Motor neuron (in vitro differentiated cells): ENCODE measurements at regions not wholly inside any gene's neighbourhood (a gene's known extent, or its start where the extent isn't known, plus 50 kb on each side); places are given as distances from the start of the nearest gene placed in this dataset.
"Not testable (repeated sequence)": the region's sequence is repeated elsewhere in the genome, so short reads cannot be mapped to it uniquely, and the experiment has no call there.

Experiments used
- ATAC-seq, 8 experiments: fragments of 200-7000 bp; cut with Tn5 transposase; replicated peaks in 6 of 8; 2 replicates each; pipeline ENCODE4 v1.8.0; 2021; ENCODE audit warnings: mild to moderate bottlenecking in 8 of 8, moderate library complexity in 8 of 8
- H3K27ac ChIP-seq, 2 donors: fragments of 250-450 bp; sonication (Bioruptor Pico); 2 replicates each; pipeline ENCODE4 v1.9.0; 2021; ENCODE audit warnings: antibody characterized with exemption in 2 of 2, mild to moderate bottlenecking in 2 of 2, moderate library complexity in 1 of 2
- H3K4me1 ChIP-seq, 2 donors: fragments of 250-450 bp; sonication (Bioruptor Pico); replicated peaks in 1 of 2; 2 replicates each; pipeline ENCODE4 v1.6.1; 2021; ENCODE audit warnings: antibody characterized with exemption in 2 of 2, mild to moderate bottlenecking in 2 of 2, moderate library complexity in 1 of 2
- H3K4me3 ChIP-seq, 5 donors: fragments of 250-450 bp; sonication (Bioruptor Pico); 2 replicates each; pipeline ENCODE4 v1.9.0; 2021; ENCODE audit warnings: antibody characterized with exemption in 5 of 5, mild to moderate bottlenecking in 5 of 5, moderate library complexity in 4 of 5
- WGBS, 10 experiments: fragments of 450-650 bp; shearing (Covaris generic); methylation state at CpG; one replicate each; pipeline ENCODE4 v1.0.0; 2022; 5-methylcytosine and 5-hydroxymethylcytosine counted together
- in situ Hi-C, 9 experiments: fragments of 400-800 bp; cut with MboI; loops; one replicate each; pipeline ENCODE4 v1.15.0; 2021; ENCODE audit warnings: low sequenced_read_pairs in 9 of 9, low pct_unique_long_range_greater_than_20kb in 2 of 9; ENCODE audit not compliant: unreplicated experiment in 9 of 9

DNA sequence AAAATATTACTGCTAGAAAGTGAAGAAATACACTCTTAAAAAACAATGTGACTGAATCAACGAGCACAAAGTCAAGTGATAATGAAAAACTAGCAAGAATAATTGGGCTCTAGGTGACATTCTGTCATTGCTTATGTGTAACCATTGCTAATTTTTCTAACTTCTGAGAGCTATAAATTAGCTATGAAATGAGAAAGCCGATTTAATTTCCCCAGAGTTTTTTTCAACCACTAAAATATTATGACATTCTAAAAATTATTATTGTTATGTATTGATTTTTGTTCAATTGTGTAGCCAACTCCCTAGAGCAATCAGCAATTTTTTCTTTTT lies 458.6 kb upstream of the ATXN8OS start:
- H3K27ac ChIP-seq: no peak overlapping the region
- H3K4me1 ChIP-seq: peaks cover 7 to 10% of the 10 kb centered on the region in 2 donors
- ATAC-seq: peak in 3 of 8 experiments; percentile 53 to 68 (median 62)
- WGBS, 10 experiments: 0 to 74% (median 49%) methylated on average over 1 to 2 of the region's 2 CpGs
- no peak overlapping the region for H3K4me3 ChIP-seq
- in situ Hi-C loops: no loop called here

DNA sequence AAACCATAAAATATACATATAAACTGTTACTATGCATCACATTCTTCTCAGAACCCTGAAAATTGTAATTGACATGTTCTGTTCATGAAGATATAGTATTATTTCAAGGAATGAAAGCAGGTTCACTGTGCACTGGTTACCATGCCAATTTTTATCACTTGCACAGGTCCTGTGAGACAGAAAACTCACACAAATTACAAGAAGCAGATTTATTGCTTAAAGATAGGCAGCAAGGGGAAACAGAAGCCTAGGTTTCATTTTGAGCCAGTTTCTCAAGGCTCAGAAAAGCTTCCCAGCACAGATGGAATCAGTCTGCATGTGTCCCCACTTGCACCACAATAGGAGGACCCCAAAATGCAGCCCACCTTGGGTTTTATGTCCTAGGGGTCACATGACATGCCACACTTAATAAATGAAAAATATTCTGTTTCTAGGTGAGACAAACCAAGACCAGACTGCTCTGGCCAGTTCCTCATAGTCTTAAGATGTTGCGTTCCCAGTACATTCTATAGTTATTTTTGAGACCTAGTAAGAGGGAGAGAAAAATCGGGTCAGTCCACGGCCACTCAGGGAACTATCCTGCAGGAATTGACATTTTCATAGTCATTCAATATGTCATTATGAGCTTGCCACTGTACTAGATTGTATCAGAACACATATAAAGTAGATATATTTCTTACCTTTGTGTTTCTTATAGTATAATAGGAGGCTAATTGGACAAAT lies 459.1 kb upstream of the ATXN8OS start:
- WGBS, 10 experiments: 13 to 100% (median 80%) methylated on average over 1 to 3 of the region's 3 CpGs; no CpG with 5 or more reads in 1 of the 10 experiments
- in situ Hi-C loops: no loop called here
- H3K4me1 ChIP-seq: peaks cover 7 to 10% of the 10 kb centered on the region in 2 donors
- H3K4me3 ChIP-seq: no peak overlapping the region
- peak in 5 of 8 experiments; percentile 68 to 89 (median 85) for ATAC-seq
- peak overlapping the region; percentile 27 to 52 for H3K27ac ChIP-seq

DNA sequence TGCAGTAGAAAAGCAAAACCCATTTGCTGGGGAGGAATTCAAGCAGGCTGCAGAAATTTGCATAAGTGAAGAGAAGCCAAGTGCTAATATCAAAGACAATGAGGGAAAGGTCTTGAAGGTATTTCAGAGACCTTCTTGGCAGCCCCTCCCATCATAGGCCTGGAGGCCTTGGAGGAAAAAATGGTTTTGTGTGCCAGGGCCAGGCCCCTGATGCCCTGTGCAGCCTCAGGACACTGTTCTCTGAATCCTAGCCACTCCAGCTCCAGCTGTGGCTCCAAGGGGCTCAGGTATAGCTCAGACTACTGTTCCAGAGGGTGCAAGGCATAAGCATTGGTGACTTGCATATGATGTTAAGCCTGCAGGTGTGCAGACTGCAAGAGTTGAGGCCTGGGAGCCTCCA lies 463.2 kb upstream of the ATXN8OS start:
- ATAC-seq: no peak
- H3K4me3 ChIP-seq: no peak overlapping the region
- in situ Hi-C loops: no loop called here
- H3K4me1 ChIP-seq: peaks cover 7 to 10% of the 10 kb centered on the region in 2 donors
- H3K27ac ChIP-seq: no peak overlapping the region

DNA sequence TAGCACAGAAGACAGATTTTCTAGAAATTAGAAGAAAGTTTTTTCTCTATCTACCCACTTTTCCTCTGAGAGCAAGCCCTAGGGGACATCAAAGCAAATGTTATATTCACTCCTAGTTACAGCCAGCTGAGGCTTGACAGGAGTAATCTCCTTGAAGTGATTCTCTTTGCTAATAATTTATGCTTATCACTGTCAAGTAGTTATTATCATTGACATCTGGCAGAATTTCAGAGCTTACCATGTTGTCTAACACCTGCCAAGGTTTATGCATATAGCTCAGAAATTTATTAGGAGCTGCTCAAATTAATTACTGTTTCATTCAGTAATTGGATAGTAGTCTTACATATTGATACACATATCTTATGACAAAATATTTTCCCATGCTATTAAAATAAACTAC lies 465.9 kb upstream of the ATXN8OS start:
- ATAC-seq: no peak
- Histone ChIP-seq H3K27ac (no peak overlapping the region), H3K4me3 (no peak overlapping the region), H3K4me1 (no peaks in the 10 kb centered on the region)
- in situ Hi-C loops: no loop called here

DNA sequence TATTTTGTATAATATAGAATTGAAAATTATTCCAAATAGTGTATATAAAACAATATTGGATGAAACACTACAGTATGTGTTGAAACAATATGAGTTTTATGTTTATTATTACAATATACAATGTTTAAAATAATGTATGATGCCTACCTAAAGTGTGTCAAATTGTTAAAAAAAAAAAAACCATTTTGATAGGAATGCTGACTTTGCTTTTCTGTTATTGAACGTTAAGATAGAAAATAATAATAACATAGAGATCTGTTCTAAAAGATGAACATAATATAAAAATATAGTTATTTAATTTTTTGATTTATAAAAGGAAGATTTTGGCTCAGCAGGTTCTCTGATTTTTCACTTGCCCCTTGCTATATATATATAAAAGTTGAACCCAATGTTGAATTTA lies 474.6 kb upstream of the ATXN8OS start:
- in situ Hi-C loops: no loop called here
- H3K4me1 ChIP-seq: no peaks in the 10 kb centered on the region
- H3K27ac ChIP-seq: no peak overlapping the region
- WGBS, 10 experiments: 0 to 100% (median 80%) methylated on average over 1 of the region's 1 CpG
- no peak overlapping the region for H3K4me3 ChIP-seq
- ATAC-seq: no peak

- in situ Hi-C loops: no loop called here
- Histone ChIP-seq H3K27ac (no peak overlapping the region), H3K4me3 (no peak overlapping the region), H3K4me1 (no peaks in the 10 kb centered on the region)
- no peak for ATAC-seq
Observed at GRCh38 chr13:69623973-69624372, 483.7 kb upstream of the ATXN8OS start.

GRCh38 chr13:69619651-69620050 lies 488.0 kb upstream of the ATXN8OS start:
- Histone ChIP-seq H3K27ac (no peak overlapping the region), H3K4me3 (no peak overlapping the region), H3K4me1 (no peaks in the 10 kb centered on the region)
- in situ Hi-C loops: no loop called here
- ATAC-seq: no peak
- WGBS, 10 experiments: 0 to 48% (median 19%) methylated on average over 1 to 2 of the region's 2 CpGs; no CpG with 5 or more reads in 4 of the 10 experiments

GRCh38 chr13:69618838-69619237 lies 488.8 kb upstream of the ATXN8OS start:
- Histone ChIP-seq H3K4me3 (no peak overlapping the region), H3K4me1 (no peaks in the 10 kb centered on the region), H3K27ac (no peak overlapping the region)
- no peak for ATAC-seq
- in situ Hi-C loops: no loop called here
- WGBS, 10 experiments: 0 to 100% (median 88%) methylated on average over 1 of the region's 1 CpG; no CpG with 5 or more reads in 5 of the 10 experiments

DNA sequence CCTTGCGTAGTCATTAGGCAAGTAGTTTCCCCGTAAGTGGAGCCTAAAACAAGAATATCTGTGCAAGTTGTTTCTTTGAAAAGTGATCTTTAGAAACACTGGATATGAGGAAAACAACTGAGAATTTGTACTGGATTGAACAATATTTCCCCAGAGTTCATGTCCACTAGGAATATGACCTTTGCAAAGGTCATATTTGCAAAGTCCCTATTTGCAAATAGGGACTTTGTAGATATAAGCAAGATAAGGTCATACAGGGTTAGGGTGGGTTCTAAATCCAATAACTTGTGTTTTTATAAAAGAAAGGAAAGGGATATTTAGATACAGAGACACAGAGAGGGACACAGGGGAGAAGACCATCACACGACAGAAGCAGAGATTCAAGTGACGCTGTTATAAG lies 489.2 kb upstream of the ATXN8OS start:
- Histone ChIP-seq H3K27ac (no peak overlapping the region), H3K4me3 (no peak overlapping the region), H3K4me1 (no peaks in the 10 kb centered on the region)
- in situ Hi-C loops: no loop called here
- ATAC-seq: no peak
- 21 to 100% (median 85%) methylated on average over 2 to 4 of the region's 4 CpGs; no CpG with 5 or more reads in 1 of the 10 experiments for WGBS, 10 experiments

DNA sequence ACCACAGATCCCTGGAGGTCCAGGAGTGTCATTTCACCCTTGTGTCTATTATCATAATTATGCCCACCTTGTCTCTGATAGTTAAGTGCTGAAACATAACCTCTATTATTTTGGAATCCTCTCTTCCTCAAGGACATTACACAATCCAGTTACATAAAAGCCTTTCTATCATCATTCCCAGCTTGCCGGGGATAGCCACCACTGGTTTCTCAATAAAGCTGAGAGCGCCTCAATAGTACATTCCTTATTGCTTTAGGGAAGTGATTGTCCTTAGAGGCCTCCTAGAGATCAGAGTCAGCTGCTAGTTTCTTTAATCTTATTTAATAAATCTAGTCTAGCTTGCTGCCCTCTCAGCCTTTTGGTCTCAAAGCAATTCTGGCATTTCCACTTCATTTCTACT lies 490.0 kb upstream of the ATXN8OS start:
- 0 to 100% (median 83%) methylated on average over 1 to 2 of the region's 2 CpGs; no CpG with 5 or more reads in 1 of the 10 experiments for WGBS, 10 experiments
- ATAC-seq: no peak
- Histone ChIP-seq H3K27ac (no peak overlapping the region), H3K4me1 (no peaks in the 10 kb centered on the region), H3K4me3 (no peak overlapping the region)
- in situ Hi-C loops: no loop called here

DNA sequence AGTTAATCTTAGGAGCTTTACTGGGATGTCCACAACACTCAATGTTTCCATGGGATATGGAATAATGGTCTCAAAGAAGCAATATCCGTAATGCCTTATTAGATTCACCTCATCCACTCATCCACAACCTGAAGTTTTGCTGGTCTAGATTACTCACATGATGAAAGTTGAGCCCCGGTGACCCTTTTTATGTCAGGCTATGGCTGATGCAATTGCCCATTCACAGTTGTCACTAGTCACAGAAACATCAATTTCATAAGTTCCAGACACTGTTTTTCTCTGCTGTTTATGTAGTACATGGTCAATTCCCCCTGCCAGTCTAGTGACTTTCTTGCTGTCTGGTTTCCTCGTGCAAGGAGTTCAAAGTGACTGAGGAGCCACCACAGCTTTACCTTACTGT lies 491.2 kb upstream of the ATXN8OS start:
- peak in 3 of 8 experiments; percentile 26 to 60 (median 29) for ATAC-seq
- Histone ChIP-seq H3K27ac (no peak overlapping the region), H3K4me3 (no peak overlapping the region), H3K4me1 (no peaks in the 10 kb centered on the region)
- in situ Hi-C loops: no loop called here
- 0 to 94% (median 70%) methylated on average over 2 to 3 of the region's 3 CpGs; no CpG with 5 or more reads in 5 of the 10 experiments for WGBS, 10 experiments

DNA sequence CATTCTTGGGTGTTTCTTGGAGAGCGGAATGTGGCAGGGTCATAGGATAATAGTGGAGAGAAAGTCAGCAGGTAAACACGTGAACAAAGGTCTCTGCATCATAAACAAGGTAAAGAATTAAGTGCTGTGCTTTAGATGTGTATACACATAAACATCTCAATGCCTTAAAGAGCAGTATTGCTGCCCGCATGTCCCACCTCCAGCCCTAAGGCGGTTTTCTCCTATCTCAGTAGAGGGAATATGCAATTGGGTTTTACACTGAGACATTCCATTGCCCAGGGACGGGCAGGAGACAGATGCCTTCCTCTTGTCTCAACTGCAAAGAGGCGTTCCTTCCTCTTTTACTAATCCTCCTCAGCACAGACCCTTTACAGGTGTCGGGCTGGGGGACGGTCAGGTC lies 492.6 kb upstream of the ATXN8OS start:
- H3K4me1 ChIP-seq, ATAC-seq, H3K4me3 ChIP-seq, in situ Hi-C loops, H3K27ac ChIP-seq: not testable (repeated sequence)
- 28 to 100% (median 47%) methylated on average over 1 to 2 of the region's 8 CpGs; no CpG with 5 or more reads in 4 of the 10 experiments for WGBS, 10 experiments

- no peak overlapping the region for H3K27ac ChIP-seq
- 0 to 100% (median 86%) methylated on average over 1 of the region's 1 CpG; no CpG with 5 or more reads in 4 of the 10 experiments for WGBS, 10 experiments
- H3K4me3 ChIP-seq: no peak overlapping the region
- no peak for ATAC-seq
- no peaks in the 10 kb centered on the region for H3K4me1 ChIP-seq
- in situ Hi-C loops: no loop called here
Observed at GRCh38 chr13:69604698-69605097, 502.9 kb upstream of the ATXN8OS start.

- H3K4me1 ChIP-seq: no peaks in the 10 kb centered on the region
- no peak overlapping the region for H3K4me3 ChIP-seq
- in situ Hi-C loops: no loop called here
- no peak overlapping the region for H3K27ac ChIP-seq
- 0 to 100% (median 58%) methylated on average over 1 to 2 of the region's 3 CpGs; no CpG with 5 or more reads in 4 of the 10 experiments for WGBS, 10 experiments
- no peak for ATAC-seq
Observed at GRCh38 chr13:69603144-69603853, 504.3 kb upstream of the ATXN8OS start.
